ENCODE measurements at regions not wholly inside any gene's neighbourhood (a gene's known extent, or its start where the extent isn't known, plus 50 kb on each side); places are given as distances from the start of the nearest gene placed in this dataset.

DNA sequence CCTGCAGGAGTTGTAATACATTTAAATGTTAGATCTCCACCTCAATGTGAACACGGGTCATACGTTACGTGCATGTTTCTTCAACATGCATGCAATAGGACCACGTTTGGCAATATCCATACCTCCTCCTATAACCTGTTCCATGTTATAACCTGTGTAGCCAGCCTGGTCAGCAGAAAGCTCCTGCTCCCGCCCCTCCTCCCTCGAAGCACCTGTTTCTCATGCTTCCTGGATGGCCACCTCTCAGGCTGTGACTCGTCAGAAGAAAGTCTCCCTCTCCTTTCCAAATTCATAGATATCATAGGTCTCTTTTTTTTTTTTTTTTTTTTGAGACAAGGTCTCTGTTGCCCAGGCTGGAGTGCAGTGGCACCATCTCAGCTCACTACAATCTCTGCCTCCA is 96.5 kb downstream of the HMX1 start:
- H3K4me3 ChIP-seq (ENCODE audit: low read depth, low read length): no peak overlapping the region
- TF ChIP-seq, protein P1, sequence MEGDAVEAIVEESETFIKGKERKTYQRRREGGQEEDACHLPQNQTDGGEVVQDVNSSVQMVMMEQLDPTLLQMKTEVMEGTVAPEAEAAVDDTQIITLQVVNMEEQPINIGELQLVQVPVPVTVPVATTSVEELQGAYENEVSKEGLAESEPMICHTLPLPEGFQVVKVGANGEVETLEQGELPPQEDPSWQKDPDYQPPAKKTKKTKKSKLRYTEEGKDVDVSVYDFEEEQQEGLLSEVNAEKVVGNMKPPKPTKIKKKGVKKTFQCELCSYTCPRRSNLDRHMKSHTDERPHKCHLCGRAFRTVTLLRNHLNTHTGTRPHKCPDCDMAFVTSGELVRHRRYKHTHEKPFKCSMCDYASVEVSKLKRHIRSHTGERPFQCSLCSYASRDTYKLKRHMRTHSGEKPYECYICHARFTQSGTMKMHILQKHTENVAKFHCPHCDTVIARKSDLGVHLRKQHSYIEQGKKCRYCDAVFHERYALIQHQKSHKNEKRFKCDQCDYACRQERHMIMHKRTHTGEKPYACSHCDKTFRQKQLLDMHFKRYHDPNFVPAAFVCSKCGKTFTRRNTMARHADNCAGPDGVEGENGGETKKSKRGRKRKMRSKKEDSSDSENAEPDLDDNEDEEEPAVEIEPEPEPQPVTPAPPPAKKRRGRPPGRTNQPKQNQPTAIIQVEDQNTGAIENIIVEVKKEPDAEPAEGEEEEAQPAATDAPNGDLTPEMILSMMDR (IDR thresholded peaks at IDR 0.05; ENCODE audit: low read depth, low read length): no peak

DNA sequence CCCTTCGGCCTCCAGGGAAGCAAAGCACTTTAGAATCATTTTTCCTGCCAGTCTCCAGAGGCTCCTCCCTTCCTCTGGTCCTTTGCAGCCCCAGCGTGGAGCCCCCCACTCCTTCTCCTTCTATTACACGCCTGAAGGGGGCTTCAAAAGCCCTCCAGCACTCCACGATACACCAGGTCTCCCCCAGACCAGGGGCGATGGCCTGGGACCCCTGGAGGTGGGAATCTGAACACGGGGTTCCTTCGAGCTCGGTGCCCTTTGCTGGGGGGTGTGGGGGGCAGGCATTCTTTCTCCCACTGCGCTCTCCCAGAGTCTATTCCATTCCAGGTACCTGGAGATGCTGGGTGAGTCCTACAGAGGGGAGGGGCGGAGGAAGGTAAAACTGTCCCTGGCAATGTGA is 97.6 kb downstream of the HMX1 start:
- TF ChIP-seq, protein P1 (IDR thresholded peaks at IDR 0.05; ENCODE audit: low read depth, low read length): no peak

DNA sequence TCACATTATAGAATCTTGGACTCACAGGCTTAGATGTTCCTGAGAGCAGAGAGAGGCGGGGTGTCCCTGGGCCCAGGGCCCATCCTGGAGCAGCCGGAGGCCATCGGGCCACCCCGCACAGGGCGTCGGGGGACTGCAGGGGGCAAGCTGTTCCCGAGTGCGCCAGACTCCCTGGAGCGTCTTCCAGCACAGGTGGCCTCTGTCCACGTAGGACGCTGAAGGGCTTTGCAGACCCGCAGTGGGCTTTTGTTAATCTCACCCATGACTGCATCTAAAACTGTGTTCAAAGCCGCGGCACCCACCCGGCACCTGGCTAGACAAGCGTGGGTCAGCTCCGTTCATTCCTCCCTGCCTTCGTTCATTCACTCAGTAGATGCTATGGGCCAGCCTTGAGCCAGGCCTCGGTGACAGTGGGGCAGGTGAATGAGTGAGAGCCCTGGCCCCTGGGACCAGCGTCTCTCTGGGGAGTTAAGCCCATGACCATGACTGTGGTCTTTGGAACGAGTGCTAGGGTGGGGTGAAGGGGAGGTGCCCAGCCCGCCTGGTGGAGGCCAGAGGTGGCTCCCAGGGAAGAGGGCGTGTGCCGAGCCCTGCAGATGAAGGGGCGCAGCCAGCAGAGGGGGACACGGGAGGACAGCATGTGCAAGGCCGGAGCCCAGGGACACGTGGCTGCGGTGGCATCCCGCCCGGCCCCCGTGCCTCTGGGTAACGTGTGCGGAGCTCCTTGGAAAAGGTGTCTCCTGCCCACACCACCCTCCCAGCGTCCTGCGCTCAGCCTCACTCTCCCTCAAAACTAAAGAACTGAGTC is 98.3 kb downstream of the HMX1 start:
- TF ChIP-seq, protein P1 (IDR thresholded peaks at IDR 0.05; ENCODE audit: low read depth, low read length): no peak
- H3K4me3 ChIP-seq (ENCODE audit: low read depth, low read length): no peak overlapping the region

More for the DNA sequence above, 97.6 kb downstream of the HMX1 start:
- no peak overlapping the region for H3K4me3 ChIP-seq (ENCODE audit: low read depth, low read length)

DNA sequence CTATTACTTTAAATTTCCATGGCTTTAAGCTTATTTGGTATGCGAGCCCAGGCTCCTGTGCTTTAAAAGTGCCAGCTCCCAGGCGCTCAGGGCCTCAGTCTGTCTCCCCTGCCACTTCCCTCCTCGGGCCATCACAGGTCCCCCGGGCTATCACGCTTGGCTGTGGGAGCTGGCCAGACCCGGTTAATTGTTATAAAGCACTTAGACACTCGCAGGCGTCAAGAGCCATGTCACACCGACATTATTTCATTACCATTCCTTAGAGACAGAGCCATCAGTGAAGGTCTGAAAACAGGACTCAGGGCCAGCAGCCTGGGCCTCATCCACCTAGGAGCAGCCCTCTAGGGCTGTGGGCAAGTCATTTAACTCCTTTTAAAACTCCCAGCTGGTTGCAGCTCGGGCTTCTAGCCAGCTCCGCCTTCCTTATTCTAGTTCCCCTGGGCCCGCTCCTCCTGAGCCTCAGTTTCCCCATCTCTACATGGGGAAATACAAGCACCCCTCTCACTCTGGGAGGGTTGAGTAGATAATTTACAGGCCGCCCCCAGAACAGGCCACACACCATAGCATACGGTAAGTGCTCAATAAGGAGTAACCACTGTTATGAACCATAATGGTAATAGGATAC is 99.0 kb downstream of the HMX1 start:
- no peak overlapping the region for H3K4me3 ChIP-seq (ENCODE audit: low read depth, low read length)
- TF ChIP-seq, protein P1 (IDR thresholded peaks at IDR 0.05; ENCODE audit: low read depth, low read length): no peak

DNA sequence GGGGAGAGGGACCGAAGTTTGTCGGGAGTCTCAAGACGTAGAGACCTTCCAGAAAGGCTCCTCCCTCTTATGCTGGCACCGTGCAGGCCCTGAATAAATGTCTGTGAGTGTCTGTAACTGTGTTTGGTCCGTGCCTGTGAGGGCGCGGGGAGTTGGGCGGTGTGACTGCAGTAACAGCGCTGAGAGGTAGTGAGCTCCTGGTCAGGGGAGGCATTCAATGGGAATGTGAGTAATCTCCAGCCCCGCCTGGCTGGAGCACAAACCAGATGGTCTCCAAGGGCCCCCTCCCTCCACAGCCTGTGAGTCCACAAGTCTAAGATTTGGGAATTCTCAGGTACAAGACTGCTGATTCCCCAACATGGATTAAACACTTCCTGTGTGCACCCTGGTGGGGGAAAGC is 100.0 kb downstream of the HMX1 start:
- TF ChIP-seq, protein P1 (IDR thresholded peaks at IDR 0.05; ENCODE audit: low read depth, low read length): no peak
- no peak overlapping the region for H3K4me3 ChIP-seq (ENCODE audit: low read depth, low read length)

DNA sequence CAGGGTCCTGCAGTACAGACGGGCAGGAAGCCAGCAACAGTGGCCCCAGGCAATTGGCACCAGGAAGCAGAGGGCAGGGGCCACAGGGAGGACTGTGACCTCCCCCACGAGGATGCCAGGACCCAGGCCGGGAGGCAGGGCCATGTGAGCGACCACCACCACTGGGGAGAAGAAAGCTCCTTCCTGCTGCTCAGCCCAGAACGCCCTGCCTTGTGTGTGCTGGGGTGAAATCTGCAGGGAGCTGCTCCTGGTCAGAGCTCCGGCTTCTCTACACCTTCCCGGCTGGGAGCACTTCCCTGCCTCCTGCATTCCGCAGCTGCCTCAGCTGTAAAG is 100.4 kb downstream of the HMX1 start:
- H3K4me3 ChIP-seq (ENCODE audit: low read depth, low read length): no peak overlapping the region
- TF ChIP-seq, protein P1 (IDR thresholded peaks at IDR 0.05; ENCODE audit: low read depth, low read length): no peak

DNA sequence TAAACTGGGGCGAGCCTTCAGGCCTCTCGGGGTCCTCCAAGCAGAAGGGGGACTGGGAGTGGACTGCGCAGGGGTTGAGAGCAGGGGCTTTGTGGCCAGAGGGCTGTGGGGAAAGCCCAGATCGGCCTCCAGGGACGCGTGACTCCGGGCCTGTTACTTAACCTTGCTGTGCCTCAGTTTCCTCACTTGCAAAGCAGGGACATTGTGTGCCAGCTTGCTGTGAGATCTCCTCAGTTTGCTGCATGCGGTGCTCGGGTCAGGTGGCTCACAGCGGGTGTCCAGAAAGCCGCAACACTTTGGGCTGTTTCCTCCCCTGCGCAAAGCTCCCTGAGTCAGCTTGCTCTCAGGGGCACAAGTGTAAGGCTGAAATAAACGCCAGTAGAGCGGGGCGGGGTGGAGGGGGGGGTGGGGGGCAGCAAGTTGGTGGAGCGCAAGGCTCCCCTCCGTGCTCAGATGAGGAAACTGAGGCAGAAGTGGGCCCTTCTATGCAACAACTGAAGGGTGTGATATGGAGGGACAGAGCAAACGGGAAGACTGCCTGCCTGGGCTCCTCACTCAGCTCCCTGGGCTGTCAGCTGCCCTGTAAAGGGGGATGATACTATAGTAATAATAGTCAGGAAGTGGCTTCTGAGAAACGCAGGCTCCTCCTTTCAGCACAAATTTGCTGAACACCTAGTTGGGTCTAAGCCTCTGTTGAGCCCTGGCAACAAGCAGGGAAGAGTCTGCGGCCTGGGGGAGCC is 101.0 kb downstream of the HMX1 start:
- H3K4me3 ChIP-seq (ENCODE audit: low read depth, low read length): no peak overlapping the region
- TF ChIP-seq, protein P1 (IDR thresholded peaks at IDR 0.05; ENCODE audit: low read depth, low read length): no peak

Measured in WI38 (cell line).